GM12873 (cell line): ENCODE measurements at regions not wholly inside any gene's neighbourhood (a gene's known extent, or its start where the extent isn't known, plus 50 kb on each side); places are given as distances from the start of the nearest gene placed in this dataset.

Experiments used
- TF ChIP-seq, protein P1 (sequence below): IDR thresholded peaks from 2 replicates; pipeline ENCODE4 v1.5.1; 2012; ENCODE audit warnings: low read depth, mild to moderate bottlenecking, moderate library complexity, low read length, control low read depth; ENCODE audit not compliant: insufficient read depth; ENCODE audit errors: missing control alignments

- TF ChIP-seq, protein P1, sequence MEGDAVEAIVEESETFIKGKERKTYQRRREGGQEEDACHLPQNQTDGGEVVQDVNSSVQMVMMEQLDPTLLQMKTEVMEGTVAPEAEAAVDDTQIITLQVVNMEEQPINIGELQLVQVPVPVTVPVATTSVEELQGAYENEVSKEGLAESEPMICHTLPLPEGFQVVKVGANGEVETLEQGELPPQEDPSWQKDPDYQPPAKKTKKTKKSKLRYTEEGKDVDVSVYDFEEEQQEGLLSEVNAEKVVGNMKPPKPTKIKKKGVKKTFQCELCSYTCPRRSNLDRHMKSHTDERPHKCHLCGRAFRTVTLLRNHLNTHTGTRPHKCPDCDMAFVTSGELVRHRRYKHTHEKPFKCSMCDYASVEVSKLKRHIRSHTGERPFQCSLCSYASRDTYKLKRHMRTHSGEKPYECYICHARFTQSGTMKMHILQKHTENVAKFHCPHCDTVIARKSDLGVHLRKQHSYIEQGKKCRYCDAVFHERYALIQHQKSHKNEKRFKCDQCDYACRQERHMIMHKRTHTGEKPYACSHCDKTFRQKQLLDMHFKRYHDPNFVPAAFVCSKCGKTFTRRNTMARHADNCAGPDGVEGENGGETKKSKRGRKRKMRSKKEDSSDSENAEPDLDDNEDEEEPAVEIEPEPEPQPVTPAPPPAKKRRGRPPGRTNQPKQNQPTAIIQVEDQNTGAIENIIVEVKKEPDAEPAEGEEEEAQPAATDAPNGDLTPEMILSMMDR, result peak; percentile 91
Measured at GRCh38 chr6:165850434-165851019, 187.5 kb upstream of the PDE10A start.

DNA sequence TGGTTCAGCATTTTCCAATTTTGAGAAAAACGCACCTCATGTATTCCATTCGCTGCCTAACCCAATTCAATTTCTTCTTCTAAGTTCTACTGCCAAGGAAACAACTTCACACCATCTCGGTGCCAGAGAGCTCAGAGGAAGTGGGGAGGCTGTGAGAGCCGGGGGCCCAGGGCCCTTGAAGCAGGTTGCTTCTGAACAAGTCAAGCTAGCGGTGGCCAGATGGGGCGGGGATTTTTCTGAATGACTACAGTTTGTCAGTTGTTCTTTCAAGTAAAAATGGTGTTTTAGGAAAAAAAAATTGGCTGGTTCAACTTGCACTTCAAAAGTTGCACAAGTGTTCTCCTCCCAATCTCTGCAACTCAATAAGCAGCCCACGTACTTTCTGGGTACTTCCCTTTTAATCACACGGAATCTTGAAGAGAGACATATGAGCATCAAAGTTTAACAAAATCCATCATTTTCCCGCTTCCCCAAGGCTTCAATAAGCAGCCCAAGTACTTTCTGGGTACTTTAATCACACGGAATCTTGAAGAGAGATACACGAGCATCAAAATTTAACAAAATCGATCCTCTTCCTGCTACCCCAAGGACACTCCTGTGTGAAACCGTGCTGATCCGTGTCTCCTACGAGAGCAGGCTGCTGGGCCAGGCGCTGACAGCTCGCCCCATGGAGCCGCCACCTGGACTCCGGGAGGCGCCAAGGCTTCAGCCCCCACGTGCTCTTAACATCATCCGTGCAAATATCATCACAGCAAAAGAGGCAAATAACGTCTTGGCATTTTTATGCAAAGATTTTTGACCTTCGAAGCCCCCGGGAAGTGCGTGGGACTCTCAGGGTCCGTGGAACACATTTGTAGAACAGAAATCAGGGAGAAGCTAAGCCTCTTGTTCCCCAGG lies 186.7 kb upstream of the PDE10A start:
- TF ChIP-seq, protein P1, result no peak

GRCh38 chr6:165848086-165848426 lies 185.0 kb upstream of the PDE10A start:
- TF ChIP-seq, protein P1, result no peak

- TF ChIP-seq, protein P1, result no peak
Measured at GRCh38 chr6:165847407-165848085, 184.5 kb upstream of the PDE10A start.

- TF ChIP-seq, protein P1, result no peak
Measured at GRCh38 chr6:165846123-165846966, 183.3 kb upstream of the PDE10A start.

DNA sequence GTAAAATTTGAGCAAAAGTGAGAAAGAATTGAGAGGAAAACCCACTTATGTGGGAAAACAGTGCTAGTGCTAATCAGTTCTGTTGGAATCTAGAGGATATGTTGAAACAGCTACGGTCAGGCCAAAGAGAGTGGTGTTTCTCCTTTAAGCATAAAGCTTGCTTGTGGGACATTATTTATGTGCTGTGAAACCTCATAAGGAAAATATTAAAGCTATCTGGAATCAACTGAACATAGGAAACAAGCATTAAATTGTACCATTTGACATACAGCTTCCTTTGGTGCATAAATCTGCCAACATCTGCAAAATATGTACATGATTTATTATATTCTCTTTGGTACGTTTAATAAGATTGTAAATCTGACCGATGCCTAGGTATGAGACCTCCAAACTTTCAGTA lies 182.5 kb upstream of the PDE10A start:
- TF ChIP-seq, protein P1, result no peak
